ENCODE measurements at regions not wholly inside any gene's neighbourhood (a gene's known extent, or its start where the extent isn't known, plus 50 kb on each side); places are given as distances from the start of the nearest gene placed in this dataset.

DNA sequence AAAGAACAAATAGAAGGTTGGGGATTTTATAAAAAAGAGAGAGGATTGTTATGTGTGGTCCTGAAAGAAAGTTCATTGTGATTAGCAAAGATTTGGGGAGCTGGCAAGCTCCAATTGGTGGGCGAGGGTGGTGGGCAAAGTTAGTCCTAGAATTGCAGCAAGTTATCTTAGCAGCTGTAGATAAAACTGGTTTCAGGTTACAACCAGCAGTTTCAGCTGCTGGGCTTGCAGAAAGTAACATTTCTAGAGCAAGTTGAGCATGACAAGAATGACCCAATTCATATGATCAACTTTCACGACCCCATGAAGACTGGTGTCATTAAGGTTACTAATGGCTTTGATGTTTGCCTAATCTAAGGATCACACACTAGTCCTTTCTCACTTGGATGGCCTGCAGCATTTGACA is 177.9 kb upstream of the NUDT4 start:
- Histone ChIP-seq H3K9me3 (ENCODE audit: control insufficient read depth, insufficient read depth, low read length) (no peaks in the 10 kb centered on the region), H3K27me3 (ENCODE audit: control insufficient read depth, low read length) (no peaks in the 10 kb centered on the region), H3K36me3 (ENCODE audit: control insufficient read depth, low read length) (no peaks in the 10 kb centered on the region)

DNA sequence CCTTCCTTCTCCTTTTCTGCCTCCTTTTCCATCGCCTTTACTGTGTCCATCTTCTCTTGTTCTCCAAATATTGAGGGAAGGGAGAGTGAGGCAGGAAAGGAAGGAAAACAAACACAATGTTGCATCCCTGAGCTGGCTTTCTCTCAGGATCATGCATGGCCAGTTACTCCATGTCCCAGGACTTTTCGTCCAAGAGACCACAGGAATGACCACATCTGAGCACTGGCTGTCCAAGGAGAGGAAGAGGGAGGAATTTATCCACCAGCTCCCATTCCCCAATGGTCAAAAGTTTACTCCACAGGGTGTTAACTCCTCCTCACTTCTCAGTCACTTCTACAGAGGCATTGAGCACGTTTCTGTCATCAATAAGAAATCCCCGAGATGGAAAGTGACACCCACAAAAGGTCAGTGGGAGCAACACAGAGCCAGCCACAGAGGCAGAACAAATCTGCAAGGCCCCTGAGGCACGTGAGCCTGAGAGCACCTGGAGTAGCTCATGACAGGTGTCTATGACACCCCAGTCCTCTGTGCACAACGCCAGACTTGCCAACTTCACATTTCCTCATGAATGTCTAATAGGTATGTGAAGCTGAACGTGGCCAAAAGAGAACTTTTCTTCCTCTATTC is 177.3 kb upstream of the NUDT4 start:
- no peak overlapping the region for H3K4me2 ChIP-seq (ENCODE audit: low read length)
- no peaks in the 10 kb centered on the region for H4K20me1 ChIP-seq (ENCODE audit: control insufficient read depth, insufficient read depth, low read depth, low read length)
- H3K27ac ChIP-seq (ENCODE audit: low read depth, low read length) = no peak overlapping the region
- no peaks in the 10 kb centered on the region for H3K79me2 ChIP-seq (ENCODE audit: control insufficient read depth, low read length)
- H3K27me3 ChIP-seq (ENCODE audit: control insufficient read depth, low read length) = no peaks in the 10 kb centered on the region
- H3K9me2 ChIP-seq (replicated peaks; ENCODE audit: control insufficient read depth, low read length) = no peaks in the 10 kb centered on the region
- no peak overlapping the region for H3K4me3 ChIP-seq (ENCODE audit: low read length)
- no peaks in the 10 kb centered on the region for H3K9me3 ChIP-seq (ENCODE audit: control insufficient read depth, insufficient read depth, low read length)
- H3K36me3 ChIP-seq (ENCODE audit: control insufficient read depth, low read length) = no peaks in the 10 kb centered on the region
- H3F3A ChIP-seq (ENCODE audit: control insufficient read depth, insufficient read depth) = no peaks in the 10 kb centered on the region
- no peak for TF ChIP-seq EZH2phosphoT487 (IDR thresholded peaks at IDR 0.05; ENCODE audit: borderline replicate concordance, low read length)
- TF ChIP-seq, protein P1, sequence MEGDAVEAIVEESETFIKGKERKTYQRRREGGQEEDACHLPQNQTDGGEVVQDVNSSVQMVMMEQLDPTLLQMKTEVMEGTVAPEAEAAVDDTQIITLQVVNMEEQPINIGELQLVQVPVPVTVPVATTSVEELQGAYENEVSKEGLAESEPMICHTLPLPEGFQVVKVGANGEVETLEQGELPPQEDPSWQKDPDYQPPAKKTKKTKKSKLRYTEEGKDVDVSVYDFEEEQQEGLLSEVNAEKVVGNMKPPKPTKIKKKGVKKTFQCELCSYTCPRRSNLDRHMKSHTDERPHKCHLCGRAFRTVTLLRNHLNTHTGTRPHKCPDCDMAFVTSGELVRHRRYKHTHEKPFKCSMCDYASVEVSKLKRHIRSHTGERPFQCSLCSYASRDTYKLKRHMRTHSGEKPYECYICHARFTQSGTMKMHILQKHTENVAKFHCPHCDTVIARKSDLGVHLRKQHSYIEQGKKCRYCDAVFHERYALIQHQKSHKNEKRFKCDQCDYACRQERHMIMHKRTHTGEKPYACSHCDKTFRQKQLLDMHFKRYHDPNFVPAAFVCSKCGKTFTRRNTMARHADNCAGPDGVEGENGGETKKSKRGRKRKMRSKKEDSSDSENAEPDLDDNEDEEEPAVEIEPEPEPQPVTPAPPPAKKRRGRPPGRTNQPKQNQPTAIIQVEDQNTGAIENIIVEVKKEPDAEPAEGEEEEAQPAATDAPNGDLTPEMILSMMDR (IDR thresholded peaks at IDR 0.05; ENCODE audit: low read depth, low read length, poor library complexity, severe bottlenecking) = no peak
- H3K4me1 ChIP-seq (ENCODE audit: control insufficient read depth, low read length) = no peaks in the 10 kb centered on the region

More for the DNA sequence above, 177.9 kb upstream of the NUDT4 start:
- Histone ChIP-seq H4K20me1 (ENCODE audit: control insufficient read depth, insufficient read depth, low read depth, low read length) (no peaks in the 10 kb centered on the region), H3F3A (ENCODE audit: control insufficient read depth, insufficient read depth) (no peaks in the 10 kb centered on the region), H3K79me2 (ENCODE audit: control insufficient read depth, low read length) (no peaks in the 10 kb centered on the region), H3K27ac (ENCODE audit: low read depth, low read length) (no peak overlapping the region), H3K4me1 (ENCODE audit: control insufficient read depth, low read length) (no peaks in the 10 kb centered on the region), H3K4me3 (ENCODE audit: low read length) (no peak overlapping the region), H3K9me2 (replicated peaks; ENCODE audit: control insufficient read depth, low read length) (no peaks in the 10 kb centered on the region), H3K4me2 (ENCODE audit: low read length) (no peak overlapping the region)
- TF ChIP-seq, protein P1 (IDR thresholded peaks at IDR 0.05; ENCODE audit: low read depth, low read length, poor library complexity, severe bottlenecking) = no peak
- no peak for TF ChIP-seq EZH2phosphoT487 (IDR thresholded peaks at IDR 0.05; ENCODE audit: borderline replicate concordance, low read length)

DNA sequence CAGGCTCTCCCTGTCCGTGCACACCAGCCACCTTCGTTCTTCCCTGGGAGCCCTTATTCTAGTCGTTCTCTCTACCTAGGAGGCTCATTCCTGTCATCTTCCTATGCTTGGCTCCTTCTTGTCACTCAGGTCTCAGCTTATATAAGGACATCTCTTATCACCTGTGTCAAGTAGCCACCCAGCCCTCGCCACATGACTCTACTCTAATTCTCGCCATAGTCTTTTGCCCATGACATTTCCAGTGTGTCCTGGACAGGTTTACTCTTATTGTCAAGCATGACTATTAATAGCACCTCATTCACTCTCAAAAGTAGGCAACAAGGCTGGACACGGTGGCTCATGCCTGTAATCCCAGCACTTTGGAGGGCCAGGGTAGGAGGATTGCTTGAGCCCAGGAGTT is 175.7 kb upstream of the NUDT4 start:
- TF ChIP-seq, protein P1 (IDR thresholded peaks at IDR 0.05; ENCODE audit: low read depth, low read length, poor library complexity, severe bottlenecking) = no peak
- TF ChIP-seq EZH2phosphoT487 (IDR thresholded peaks at IDR 0.05; ENCODE audit: borderline replicate concordance, low read length) = no peak
- Histone ChIP-seq H4K20me1 (ENCODE audit: control insufficient read depth, insufficient read depth, low read depth, low read length) (no peaks in the 10 kb centered on the region), H3K36me3 (ENCODE audit: control insufficient read depth, low read length) (no peaks in the 10 kb centered on the region), H3K4me3 (ENCODE audit: low read length) (no peak overlapping the region), H3K4me1 (ENCODE audit: control insufficient read depth, low read length) (no peaks in the 10 kb centered on the region), H3K79me2 (ENCODE audit: control insufficient read depth, low read length) (no peaks in the 10 kb centered on the region), H3K9me2 (replicated peaks; ENCODE audit: control insufficient read depth, low read length) (no peaks in the 10 kb centered on the region), H3K9me3 (ENCODE audit: control insufficient read depth, insufficient read depth, low read length) (no peaks in the 10 kb centered on the region), H3F3A (ENCODE audit: control insufficient read depth, insufficient read depth) (no peaks in the 10 kb centered on the region), H3K27me3 (ENCODE audit: control insufficient read depth, low read length) (no peaks in the 10 kb centered on the region), H3K27ac (ENCODE audit: low read depth, low read length) (no peak overlapping the region), H3K4me2 (ENCODE audit: low read length) (no peak overlapping the region)

All from DOHH2 (cell line).